ENCODE measurements at regions not wholly inside any gene's neighbourhood (a gene's known extent, or its start where the extent isn't known, plus 50 kb on each side); places are given as distances from the start of the nearest gene placed in this dataset.
"Not testable (repeated sequence)": the region's sequence is repeated elsewhere in the genome, so short reads cannot be mapped to it uniquely, and the experiment has no call there.

DNA sequence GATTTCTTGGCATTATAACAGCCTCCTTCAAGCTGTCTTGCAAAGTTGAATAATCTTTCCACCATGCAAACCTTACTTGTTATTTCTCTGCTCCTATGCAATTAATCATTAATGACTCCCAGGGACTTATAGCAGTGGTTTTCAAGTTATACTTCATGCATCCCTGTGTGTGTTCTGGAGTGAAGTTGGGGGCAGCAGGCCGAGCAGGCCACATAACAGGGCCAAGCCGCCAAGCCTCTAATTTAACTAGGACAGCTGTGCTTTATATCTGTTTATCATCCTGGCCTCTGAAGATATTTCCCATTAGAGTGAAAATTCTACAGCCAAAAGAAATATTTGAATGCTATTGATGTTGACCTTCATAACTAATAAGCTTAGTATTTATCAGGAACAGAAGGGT is 133.5 kb upstream of the PAK3 start:
- no peak for DNase-seq

- DNase-seq: no peak
Measured at GRCh38 chrX:110955706-110956105, 140.3 kb upstream of the PAK3 start.

DNA sequence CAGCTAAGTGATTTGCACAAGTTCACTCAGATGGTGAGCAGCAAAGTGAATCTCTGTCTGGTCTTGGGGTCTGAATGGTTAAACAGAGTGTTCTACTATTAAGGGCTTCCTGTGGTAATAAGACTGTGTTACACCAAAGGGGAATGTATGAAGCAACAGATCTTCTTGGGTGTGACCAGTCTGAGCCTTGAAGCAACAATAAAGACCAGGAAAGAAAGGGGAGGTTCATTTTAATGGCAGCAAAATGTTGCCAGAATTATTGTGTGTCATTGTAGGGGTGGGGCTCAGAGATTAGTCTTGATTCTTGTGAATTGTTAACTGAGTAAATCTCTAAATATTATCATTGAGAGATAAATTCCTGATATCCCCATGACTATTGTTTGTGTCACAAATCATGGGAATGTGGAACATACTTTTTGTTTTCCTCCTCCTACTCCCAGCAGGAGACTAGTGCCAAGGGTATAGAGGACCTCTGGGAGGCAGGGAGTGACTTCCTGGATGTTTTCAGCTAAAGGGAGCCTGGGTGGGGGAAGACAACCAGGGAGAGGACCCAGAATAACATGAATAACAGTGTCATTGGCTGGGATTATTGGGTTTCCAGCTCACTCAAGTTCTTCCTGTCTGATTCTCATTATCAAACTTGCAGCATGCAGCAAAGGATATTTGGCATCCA is 141.4 kb upstream of the PAK3 start:
- DNase-seq: no peak

DNA sequence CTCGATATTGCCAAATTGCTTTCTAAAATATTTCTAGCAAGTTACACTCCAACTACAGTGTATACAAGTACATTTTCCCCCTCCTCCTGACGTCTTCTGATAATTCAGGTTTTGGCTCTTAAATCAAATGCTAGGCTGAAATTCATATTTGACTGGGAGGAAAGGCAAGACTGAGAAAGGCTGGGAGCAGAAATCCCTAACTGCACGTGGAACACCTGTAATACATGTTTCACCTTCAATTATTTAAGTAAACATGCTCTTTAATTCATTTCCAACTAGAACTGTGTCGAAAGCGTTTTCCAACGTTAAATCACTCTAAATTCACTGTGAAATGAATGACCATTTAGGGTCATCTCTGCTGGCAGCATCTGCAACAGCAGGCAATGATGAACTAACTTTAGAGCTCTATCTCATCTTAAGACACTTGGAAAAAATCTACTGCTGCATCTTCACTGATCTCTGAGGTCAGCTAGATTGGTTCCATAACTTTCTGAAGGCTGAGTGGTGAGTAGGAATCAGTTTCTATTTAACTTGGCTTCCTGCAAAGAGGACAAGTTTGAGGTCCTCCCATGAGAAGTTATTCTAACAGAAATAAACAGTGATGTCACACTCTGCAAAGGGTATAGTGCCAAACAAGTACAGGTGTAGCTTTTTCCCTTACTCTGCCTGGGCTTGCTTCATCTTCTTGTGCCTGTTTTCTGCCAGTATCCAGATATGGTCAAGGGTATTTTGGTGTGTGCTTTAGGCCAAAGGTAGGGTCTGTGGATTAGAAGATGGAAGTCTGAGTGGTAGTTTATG is 144.3 kb upstream of the PAK3 start:
- DNase-seq: no peak

GRCh38 chrX:110944751-110945675 is 149.4 kb upstream of the CHRDL1 start:
- peak; percentile 14 for DNase-seq

DNA sequence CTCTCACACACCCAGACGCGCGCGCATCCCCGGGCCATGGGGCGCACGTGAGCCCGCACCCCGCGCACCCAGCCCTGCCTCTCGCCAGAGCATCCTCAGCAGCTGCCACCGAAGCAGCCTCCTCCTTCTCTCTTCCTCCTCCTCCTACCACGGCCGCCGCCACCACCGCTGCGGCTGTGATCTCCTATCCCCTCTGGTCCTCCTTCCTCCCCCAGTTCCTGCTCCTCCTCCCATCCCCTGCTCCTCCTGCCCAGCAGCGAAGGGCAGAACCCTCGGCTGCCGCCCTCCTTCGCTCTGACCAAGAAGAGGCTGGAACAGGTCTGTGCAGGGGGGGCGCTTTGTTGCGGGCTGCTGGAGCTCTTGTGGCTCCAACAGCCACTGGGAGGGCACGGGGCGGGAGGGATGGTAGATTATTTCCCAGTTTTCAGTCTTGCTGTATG is 148.7 kb upstream of the CHRDL1 start:
- DNase-seq: peak; percentile 24

GRCh38 chrX:110941906-110942305 is 146.3 kb upstream of the CHRDL1 start:
- no peak for DNase-seq

DNA sequence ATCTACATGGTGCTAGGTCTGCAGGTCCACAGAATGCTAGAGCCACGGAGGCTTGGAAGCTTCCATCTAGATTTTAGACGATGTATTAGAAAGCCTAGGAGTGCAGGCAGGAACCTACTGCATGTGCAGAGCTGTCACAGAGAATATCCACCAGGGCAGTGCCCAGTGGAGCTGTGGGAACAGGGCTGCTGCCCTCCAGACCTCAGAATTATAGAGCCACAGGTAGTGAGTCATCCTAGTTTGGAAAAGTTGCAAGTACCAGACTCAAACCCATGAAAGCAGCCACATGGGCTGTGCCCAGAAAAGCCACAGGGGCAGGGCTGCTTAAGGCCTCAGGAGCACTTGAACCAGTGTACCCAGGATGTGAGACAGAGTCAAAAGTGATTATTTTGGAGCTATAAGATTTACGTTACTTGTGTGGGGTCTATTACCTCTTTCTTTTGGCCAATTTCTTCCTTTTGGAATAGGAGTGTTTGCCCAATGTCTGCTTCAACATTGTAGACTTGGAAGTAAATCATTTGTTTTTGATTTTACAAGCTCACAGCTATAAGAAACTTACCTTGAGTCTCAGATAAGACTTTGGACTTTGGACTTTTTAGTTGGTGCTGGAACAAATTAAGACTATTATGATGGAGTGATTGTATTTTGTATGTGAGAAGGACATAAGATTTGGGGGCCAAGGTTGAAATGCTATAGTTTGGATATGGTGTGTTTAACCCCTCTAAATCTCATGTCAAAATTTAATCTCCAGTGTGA is 143.5 kb upstream of the CHRDL1 start:
- DNase-seq: no peak

- no peak for DNase-seq
Measured at GRCh38 chrX:110924871-110925270, 129.3 kb upstream of the CHRDL1 start.

DNA sequence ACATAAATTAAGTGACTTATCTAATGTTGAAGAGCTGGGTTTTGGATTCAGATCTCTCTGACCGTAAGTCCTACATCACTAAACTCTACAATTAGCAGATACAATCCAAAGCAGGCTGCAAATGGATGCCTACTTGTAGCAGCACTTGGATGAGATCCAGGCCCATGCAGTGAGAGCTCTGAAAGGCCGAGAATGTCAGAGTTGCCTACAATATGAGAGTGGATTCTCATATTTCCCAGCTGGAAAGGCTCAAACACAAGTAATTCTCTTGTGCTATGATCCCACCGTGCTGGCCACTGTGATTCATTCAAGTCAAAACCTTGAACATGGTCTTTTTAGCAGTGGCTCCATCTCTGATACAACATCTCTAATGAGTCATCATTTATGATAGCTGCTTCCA is 125.4 kb upstream of the CHRDL1 start:
- DNase-seq: no peak

- DNase-seq: no peak
Measured at GRCh38 chrX:110915570-110915969, 120.0 kb upstream of the CHRDL1 start.

DNA sequence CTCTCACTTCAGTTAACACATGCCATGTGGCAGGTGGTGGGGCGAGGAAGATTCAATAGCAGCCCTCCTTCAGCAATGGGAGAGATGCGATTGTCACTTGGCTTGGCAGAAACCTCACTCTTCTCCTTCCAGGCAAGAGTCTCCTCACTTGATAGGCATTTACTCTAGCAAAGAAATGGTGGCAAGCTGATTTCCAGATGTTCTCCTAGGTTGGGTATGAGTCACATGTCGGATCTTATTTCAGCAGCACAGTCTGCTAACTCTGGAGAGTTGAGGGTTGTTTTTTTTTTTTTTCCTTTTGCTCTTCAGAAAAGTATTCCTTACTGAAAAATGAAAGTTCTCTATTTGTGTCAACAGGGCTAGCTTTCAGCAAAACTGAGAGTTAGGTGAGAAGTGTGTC is 119.5 kb upstream of the CHRDL1 start:
- DNase-seq: no peak

- DNase-seq: no peak
Measured at GRCh38 chrX:110914281-110914680, 118.7 kb upstream of the CHRDL1 start.

DNA sequence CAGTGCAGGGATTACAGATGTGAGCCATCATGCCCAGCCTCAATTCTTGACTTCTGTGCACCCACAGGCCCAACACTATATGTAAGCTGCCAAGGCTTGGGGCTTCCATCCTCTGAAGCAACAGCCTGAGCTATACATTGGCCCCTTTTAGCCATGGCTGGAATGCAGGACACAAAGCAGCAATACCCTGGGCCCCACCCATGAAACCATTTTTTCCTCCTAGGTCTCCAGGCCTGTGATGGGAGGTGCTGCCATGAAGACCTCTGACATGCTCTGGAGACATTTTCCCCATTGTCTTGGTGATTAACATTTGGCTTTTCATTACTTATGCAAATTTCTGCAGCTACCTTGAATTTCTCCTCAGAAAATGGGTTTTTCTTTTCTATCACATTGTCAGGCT is 109.1 kb upstream of the CHRDL1 start:
- DNase-seq: not testable (repeated sequence)

- no peak for DNase-seq
Measured at GRCh38 chrX:110881971-110882370, 86.4 kb upstream of the CHRDL1 start.

GRCh38 chrX:110877326-110877725 is 81.7 kb upstream of the CHRDL1 start:
- no peak for DNase-seq

- DNase-seq: no peak
Measured at GRCh38 chrX:110871839-110872238, 76.2 kb upstream of the CHRDL1 start.

DNA sequence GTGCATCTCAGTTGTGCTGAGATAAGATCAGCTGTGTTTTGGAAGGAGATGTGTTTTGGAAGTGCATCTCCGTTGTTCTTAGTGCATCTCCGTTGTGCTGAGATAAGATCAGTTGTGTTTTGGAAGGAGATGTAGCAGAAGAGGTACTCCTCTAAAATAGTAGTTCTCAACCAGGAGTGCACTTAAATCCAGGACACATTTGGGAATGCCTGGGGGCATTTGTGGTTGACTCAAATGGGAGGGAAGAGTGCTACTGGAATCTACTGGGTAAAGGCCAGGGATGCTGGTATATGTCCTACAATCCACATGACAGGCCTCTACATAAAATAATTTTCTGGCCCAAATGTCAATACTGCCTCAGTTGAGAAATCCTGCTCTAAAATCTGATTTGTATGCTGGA is 70.8 kb upstream of the CHRDL1 start:
- no peak for DNase-seq

- DNase-seq: no peak
Measured at GRCh38 chrX:110863883-110864282, 68.3 kb upstream of the CHRDL1 start.

- DNase-seq: no peak
Measured at GRCh38 chrX:110858565-110858964, 62.9 kb upstream of the CHRDL1 start.

DNA sequence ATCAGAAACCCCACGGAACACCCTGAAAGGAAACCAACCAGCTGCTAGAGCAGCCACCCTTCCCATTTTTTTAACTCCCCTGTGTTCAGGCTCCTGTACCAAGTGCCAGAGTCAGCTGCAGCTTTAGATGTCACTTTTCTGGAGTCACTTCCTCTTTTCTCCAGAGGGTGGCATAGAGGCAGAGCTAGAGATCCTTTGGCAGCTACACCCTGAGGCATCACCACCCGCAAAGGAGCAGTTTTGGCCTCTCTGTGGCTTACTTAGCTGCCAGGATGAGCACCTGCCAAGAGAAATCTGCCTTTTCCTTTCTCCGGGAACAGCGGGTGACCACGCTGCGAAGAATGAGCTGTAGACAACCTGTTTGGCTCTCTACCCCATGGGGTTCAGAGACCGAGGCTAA is 58.0 kb upstream of the CHRDL1 start:
- peak; percentile 51 for DNase-seq

GRCh38 chrX:110852180-110852579 is 56.6 kb upstream of the CHRDL1 start:
- no peak for DNase-seq

GRCh38 chrX:110851780-110852179 is 56.2 kb upstream of the CHRDL1 start:
- no peak for DNase-seq

Measured in NCI-H146 (cell line).